GM23338 (cell line): ENCODE measurements at regions not wholly inside any gene's neighbourhood (a gene's known extent, or its start where the extent isn't known, plus 50 kb on each side); places are given as distances from the start of the nearest gene placed in this dataset.

Experiments used
- CREB1 ChIP-seq: fragments of 250-450 bp; sonication (Bioruptor Pico); IDR thresholded peaks from 2 replicates; pipeline ENCODE4 v1.5.0; 2020; ENCODE audit warnings: low read depth, mild to moderate bottlenecking, moderate library complexity
- JUNB ChIP-seq: IDR thresholded peaks from one replicate; pipeline ENCODE4 v1.6.1; 2016; ENCODE audit warnings: antibody characterized with exemption; ENCODE audit not compliant: unreplicated experiment
- POLR2AphosphoS5 ChIP-seq: IDR thresholded peaks from 2 replicates; pipeline ENCODE4 v1.6.1; 2016; ENCODE audit warnings: antibody characterized with exemption, low read depth
- TF ChIP-seq, protein P1 (sequence below), 2 experiments: fragments of 200-600 bp in 1 of 2; sonication (generic) in 1 of 2; conservative IDR thresholded peaks; 2 replicates each; pipeline versions ENCODE4 v1.5.1 to v1.6.1; 2016 to 2017; ENCODE audit warnings: antibody characterized with exemption in 2 of 2, low read depth in 2 of 2, mild to moderate bottlenecking in 2 of 2, moderate library complexity in 1 of 2
- TF ChIP-seq, protein P2 (sequence below): IDR thresholded peaks from one replicate; pipeline ENCODE4 v1.6.1; 2018; ENCODE audit warnings: antibody characterized with exemption; ENCODE audit not compliant: unreplicated experiment

DNA sequence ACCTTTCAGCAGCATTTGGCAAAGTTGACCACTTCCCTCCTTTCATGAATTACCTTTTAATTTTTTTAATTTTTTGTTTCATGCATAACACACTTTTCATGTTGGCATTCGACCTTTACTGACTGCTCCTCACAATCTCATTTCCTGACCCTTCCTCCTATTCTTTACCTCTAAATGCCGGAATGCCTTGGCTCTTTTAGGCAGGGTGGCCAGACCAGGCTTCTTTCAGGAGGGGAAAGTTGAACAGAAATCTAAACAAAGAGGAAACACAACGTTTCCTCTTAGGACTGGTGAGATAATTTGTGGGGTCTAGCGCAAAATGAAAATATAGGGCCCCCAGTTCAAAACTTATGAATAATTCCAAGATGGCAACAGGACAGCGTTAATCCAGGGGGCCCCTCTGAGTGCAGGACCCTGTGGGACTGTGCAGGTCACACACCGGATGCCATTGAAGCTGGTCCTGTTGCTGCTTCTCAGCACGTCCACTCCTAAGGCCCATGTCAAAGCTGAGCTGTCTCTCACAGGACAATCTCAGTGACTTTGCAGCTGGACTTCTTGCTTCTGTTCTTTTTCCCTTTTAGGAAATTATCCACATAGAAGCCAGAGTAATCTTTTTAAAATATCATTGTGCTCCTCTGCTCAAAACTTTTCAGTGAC is 313.8 kb downstream of the HDGFL1 start:
- TF ChIP-seq, protein P1, sequence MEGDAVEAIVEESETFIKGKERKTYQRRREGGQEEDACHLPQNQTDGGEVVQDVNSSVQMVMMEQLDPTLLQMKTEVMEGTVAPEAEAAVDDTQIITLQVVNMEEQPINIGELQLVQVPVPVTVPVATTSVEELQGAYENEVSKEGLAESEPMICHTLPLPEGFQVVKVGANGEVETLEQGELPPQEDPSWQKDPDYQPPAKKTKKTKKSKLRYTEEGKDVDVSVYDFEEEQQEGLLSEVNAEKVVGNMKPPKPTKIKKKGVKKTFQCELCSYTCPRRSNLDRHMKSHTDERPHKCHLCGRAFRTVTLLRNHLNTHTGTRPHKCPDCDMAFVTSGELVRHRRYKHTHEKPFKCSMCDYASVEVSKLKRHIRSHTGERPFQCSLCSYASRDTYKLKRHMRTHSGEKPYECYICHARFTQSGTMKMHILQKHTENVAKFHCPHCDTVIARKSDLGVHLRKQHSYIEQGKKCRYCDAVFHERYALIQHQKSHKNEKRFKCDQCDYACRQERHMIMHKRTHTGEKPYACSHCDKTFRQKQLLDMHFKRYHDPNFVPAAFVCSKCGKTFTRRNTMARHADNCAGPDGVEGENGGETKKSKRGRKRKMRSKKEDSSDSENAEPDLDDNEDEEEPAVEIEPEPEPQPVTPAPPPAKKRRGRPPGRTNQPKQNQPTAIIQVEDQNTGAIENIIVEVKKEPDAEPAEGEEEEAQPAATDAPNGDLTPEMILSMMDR (conservative IDR thresholded peaks at IDR 0.05; ENCODE audit: low read depth in 2 of 2) = no peak
- TF ChIP-seq, protein P2, sequence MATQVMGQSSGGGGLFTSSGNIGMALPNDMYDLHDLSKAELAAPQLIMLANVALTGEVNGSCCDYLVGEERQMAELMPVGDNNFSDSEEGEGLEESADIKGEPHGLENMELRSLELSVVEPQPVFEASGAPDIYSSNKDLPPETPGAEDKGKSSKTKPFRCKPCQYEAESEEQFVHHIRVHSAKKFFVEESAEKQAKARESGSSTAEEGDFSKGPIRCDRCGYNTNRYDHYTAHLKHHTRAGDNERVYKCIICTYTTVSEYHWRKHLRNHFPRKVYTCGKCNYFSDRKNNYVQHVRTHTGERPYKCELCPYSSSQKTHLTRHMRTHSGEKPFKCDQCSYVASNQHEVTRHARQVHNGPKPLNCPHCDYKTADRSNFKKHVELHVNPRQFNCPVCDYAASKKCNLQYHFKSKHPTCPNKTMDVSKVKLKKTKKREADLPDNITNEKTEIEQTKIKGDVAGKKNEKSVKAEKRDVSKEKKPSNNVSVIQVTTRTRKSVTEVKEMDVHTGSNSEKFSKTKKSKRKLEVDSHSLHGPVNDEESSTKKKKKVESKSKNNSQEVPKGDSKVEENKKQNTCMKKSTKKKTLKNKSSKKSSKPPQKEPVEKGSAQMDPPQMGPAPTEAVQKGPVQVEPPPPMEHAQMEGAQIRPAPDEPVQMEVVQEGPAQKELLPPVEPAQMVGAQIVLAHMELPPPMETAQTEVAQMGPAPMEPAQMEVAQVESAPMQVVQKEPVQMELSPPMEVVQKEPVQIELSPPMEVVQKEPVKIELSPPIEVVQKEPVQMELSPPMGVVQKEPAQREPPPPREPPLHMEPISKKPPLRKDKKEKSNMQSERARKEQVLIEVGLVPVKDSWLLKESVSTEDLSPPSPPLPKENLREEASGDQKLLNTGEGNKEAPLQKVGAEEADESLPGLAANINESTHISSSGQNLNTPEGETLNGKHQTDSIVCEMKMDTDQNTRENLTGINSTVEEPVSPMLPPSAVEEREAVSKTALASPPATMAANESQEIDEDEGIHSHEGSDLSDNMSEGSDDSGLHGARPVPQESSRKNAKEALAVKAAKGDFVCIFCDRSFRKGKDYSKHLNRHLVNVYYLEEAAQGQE = no peak
- TF ChIP-seq CREB1 (CRISPR knock-in tag) = no peak
- TF ChIP-seq JUNB = no peak
- no peak for TF ChIP-seq POLR2AphosphoS5
